Gastroesophageal sphincter (tissue), 4 donors: ENCODE measurements at regions not wholly inside any gene's neighbourhood (a gene's known extent, or its start where the extent isn't known, plus 50 kb on each side); places are given as distances from the start of the nearest gene placed in this dataset.

Experiments used
- ATAC-seq: fragments of 150-250 bp; one replicate; pipeline ENCODE4 v1.9.1; 2016; ENCODE audit warnings: mild to moderate bottlenecking, moderate library complexity
- H3K27ac ChIP-seq, 4 donors: fragments of 200-600 bp; sonication (generic) in 3 of 4; 1 replicate in 3 of 4; 2 replicates in 1 of 4; pipeline ENCODE4 v1.5.1; 2016 to 2019
- H3K27me3 ChIP-seq: fragments of 200-600 bp; sonication (generic); one replicate; pipeline ENCODE4 v1.5.1; 2019
- H3K36me3 ChIP-seq, 2 donors: fragments of 200-600 bp; sonication (generic); one replicate each; pipeline ENCODE4 v1.5.1; 2019; ENCODE audit warnings: control low read depth in 1 of 2
- H3K4me1 ChIP-seq, 3 donors: fragments of 200-600 bp; sonication (generic); 1 replicate in 2 of 3; 2 replicates in 1 of 3; pipeline ENCODE4 v1.5.1; 2016 to 2019; ENCODE audit warnings: control low read depth in 2 of 3
- H3K4me3 ChIP-seq, 2 donors: fragments of 200-600 bp; sonication (generic); one replicate each; pipeline ENCODE4 v1.5.1; 2019; ENCODE audit warnings: mild to moderate bottlenecking in 1 of 2, moderate library complexity in 1 of 2
- H3K9me3 ChIP-seq, 3 donors: fragments of 200-600 bp; sonication (generic); one replicate each; pipeline ENCODE4 v1.5.1; 2017 to 2019; ENCODE audit warnings: control low read depth in 2 of 3
- CTCF ChIP-seq, 4 experiments: fragments of 200-600 bp in 2 of 4; fragments of 450-650 bp in 2 of 4; sonication (generic) in 1 of 4; IDR thresholded peaks; one replicate each; pipeline ENCODE4 v1.5.1; 2017 to 2019; ENCODE audit warnings: antibody characterized with exemption in 4 of 4, mild to moderate bottlenecking in 2 of 4, moderate library complexity in 2 of 4
- EP300 ChIP-seq: sonication (generic); formaldehyde crosslinking; IDR thresholded peaks from one replicate; pipeline ENCODE4 v1.6.1; 2017; ENCODE audit warnings: antibody characterized with exemption, mild to moderate bottlenecking
- POLR2A ChIP-seq, 2 donors: fragments of 450-650 bp; IDR thresholded peaks; one replicate each; pipeline ENCODE4 v1.6.1; 2017; ENCODE audit warnings: antibody characterized with exemption in 2 of 2, mild to moderate bottlenecking in 2 of 2, moderate library complexity in 1 of 2
- POLR2AphosphoS5 ChIP-seq: sonication (generic); formaldehyde crosslinking; IDR thresholded peaks from one replicate; pipeline ENCODE4 v1.6.1; 2017; ENCODE audit warnings: antibody characterized with exemption
- WGBS, 2 donors: methylation state at CpG; one replicate each; pipeline ENCODE4 v1.1.5; 2018; ENCODE audit warnings: low coverage in 1 of 2; 5-methylcytosine and 5-hydroxymethylcytosine counted together

GRCh38 chr7:119572132-119572531 is 700.8 kb upstream of the KCND2 start:
- H3K27me3 ChIP-seq = no peaks in the 10 kb centered on the region
- no peak overlapping the region for H3K4me3 ChIP-seq
- TF ChIP-seq CTCF (IDR thresholded peaks at IDR 0.05) (no peak), POLR2A (IDR thresholded peaks at IDR 0.05) (no peak), POLR2AphosphoS5 (no peak), EP300 (no peak)
- H3K4me1 ChIP-seq = no peaks in the 10 kb centered on the region
- no peaks in the 10 kb centered on the region for H3K36me3 ChIP-seq
- 100% methylated on average over 1 of the region's 4 CpGs for WGBS, 2 donors
- H3K27ac ChIP-seq = no peak overlapping the region
- ATAC-seq = no peak
- no peaks in the 10 kb centered on the region for H3K9me3 ChIP-seq

- TF ChIP-seq POLR2AphosphoS5 (no peak), POLR2A (IDR thresholded peaks at IDR 0.05) (no peak), CTCF (IDR thresholded peaks at IDR 0.05) (no peak), EP300 (no peak)
- no peaks in the 10 kb centered on the region for H3K4me1 ChIP-seq
- no peaks in the 10 kb centered on the region for H3K36me3 ChIP-seq
- H3K27ac ChIP-seq = no peak overlapping the region
- H3K9me3 ChIP-seq = no peaks in the 10 kb centered on the region
- ATAC-seq = no peak
- H3K4me3 ChIP-seq = no peak overlapping the region
- no CpG with 5 or more reads among the region's 5 CpGs for WGBS, 2 donors
- no peaks in the 10 kb centered on the region for H3K27me3 ChIP-seq
Measured at GRCh38 chr7:119572541-119572940, 700.4 kb upstream of the KCND2 start.

GRCh38 chr7:119578116-119578515 is 694.9 kb upstream of the KCND2 start:
- WGBS, 2 donors = 53 to 67% methylated on average over 1 to 2 of the region's 2 CpGs
- H3K4me3 ChIP-seq = no peak overlapping the region
- H3K9me3 ChIP-seq = no peaks in the 10 kb centered on the region
- no peak for ATAC-seq
- no peak overlapping the region for H3K27ac ChIP-seq
- no peaks in the 10 kb centered on the region for H3K4me1 ChIP-seq
- no peak for TF ChIP-seq POLR2A (IDR thresholded peaks at IDR 0.05)
- TF ChIP-seq CTCF (IDR thresholded peaks at IDR 0.05) = no peak
- no peaks in the 10 kb centered on the region for H3K36me3 ChIP-seq
- H3K27me3 ChIP-seq = no peaks in the 10 kb centered on the region

- no peak overlapping the region for H3K27ac ChIP-seq
- H3K27me3 ChIP-seq = no peaks in the 10 kb centered on the region
- no peak overlapping the region for H3K4me3 ChIP-seq
- H3K9me3 ChIP-seq = no peaks in the 10 kb centered on the region
- no peaks in the 10 kb centered on the region for H3K36me3 ChIP-seq
- no peaks in the 10 kb centered on the region for H3K4me1 ChIP-seq
- 46 to 49% methylated on average over 2 to 4 of the region's 4 CpGs for WGBS, 2 donors
- no peak for TF ChIP-seq POLR2A (IDR thresholded peaks at IDR 0.05)
- TF ChIP-seq CTCF (IDR thresholded peaks at IDR 0.05) = no peak
- TF ChIP-seq EP300 = no peak
- TF ChIP-seq POLR2AphosphoS5 = no peak
- no peak for ATAC-seq
Measured at GRCh38 chr7:119594956-119595355, 678.0 kb upstream of the KCND2 start.

GRCh38 chr7:119596651-119597050 is 676.3 kb upstream of the KCND2 start:
- WGBS, 2 donors = 38 to 56% methylated on average over 1 of the region's 1 CpG
- Histone ChIP-seq H3K9me3 (no peaks in the 10 kb centered on the region), H3K4me3 (no peak overlapping the region), H3K36me3 (no peaks in the 10 kb centered on the region), H3K27ac (no peak overlapping the region), H3K27me3 (no peaks in the 10 kb centered on the region), H3K4me1 (no peaks in the 10 kb centered on the region)
- ATAC-seq = no peak
- TF ChIP-seq EP300 (no peak), POLR2A (IDR thresholded peaks at IDR 0.05) (no peak), POLR2AphosphoS5 (no peak), CTCF (IDR thresholded peaks at IDR 0.05) (no peak)
